Kidney tubule cell (primary cell): ENCODE measurements at regions not wholly inside any gene's neighbourhood (a gene's known extent, or its start where the extent isn't known, plus 50 kb on each side); places are given as distances from the start of the nearest gene placed in this dataset.

Experiments
- DNase-seq: peaks from one replicate; pipeline ENCODE4 v3.0.0-alpha.2; 2018; ENCODE audit warnings: low spot score

GRCh38 chr5:84685121-84685894 is 300.6 kb upstream of the EDIL3 start:
- no peak for DNase-seq

- no peak for DNase-seq
These were observed 298.9 kb upstream of the EDIL3 start for GRCh38 chr5:84683594-84683993.

GRCh38 chr5:84682531-84682930 is 297.9 kb upstream of the EDIL3 start:
- no peak for DNase-seq

GRCh38 chr5:84680908-84681307 is 296.2 kb upstream of the EDIL3 start:
- no peak for DNase-seq

- DNase-seq: no peak
These were observed 289.1 kb upstream of the EDIL3 start for GRCh38 chr5:84673785-84674184.

- DNase-seq: no peak
These were observed 282.9 kb upstream of the EDIL3 start for GRCh38 chr5:84667576-84667975.

- no peak for DNase-seq
These were observed 265.7 kb upstream of the EDIL3 start for GRCh38 chr5:84650429-84650828.

- DNase-seq: no peak
These were observed 262.9 kb upstream of the EDIL3 start for GRCh38 chr5:84647581-84647980.

GRCh38 chr5:84642795-84643194 is 258.1 kb upstream of the EDIL3 start:
- no peak for DNase-seq

- no peak for DNase-seq
These were observed 257.6 kb upstream of the EDIL3 start for GRCh38 chr5:84642324-84642723.

GRCh38 chr5:84637662-84638375 is 253.1 kb upstream of the EDIL3 start:
- no peak for DNase-seq

GRCh38 chr5:84635235-84636055 is 250.8 kb upstream of the EDIL3 start:
- DNase-seq: no peak

- no peak for DNase-seq
These were observed 249.6 kb upstream of the EDIL3 start for GRCh38 chr5:84634256-84634655.

GRCh38 chr5:84632418-84632817 is 247.7 kb upstream of the EDIL3 start:
- DNase-seq: no peak

GRCh38 chr5:84628918-84629317 is 244.2 kb upstream of the EDIL3 start:
- no peak for DNase-seq

GRCh38 chr5:84623019-84623418 is 238.3 kb upstream of the EDIL3 start:
- no peak for DNase-seq

- no peak for DNase-seq
These were observed 237.8 kb upstream of the EDIL3 start for GRCh38 chr5:84622461-84622860.

- DNase-seq: no peak
These were observed 233.6 kb upstream of the EDIL3 start for GRCh38 chr5:84618262-84618661.

- DNase-seq: no peak
These were observed 230.2 kb upstream of the EDIL3 start for GRCh38 chr5:84614906-84615305.

GRCh38 chr5:84606784-84607183 is 222.1 kb upstream of the EDIL3 start:
- no peak for DNase-seq

- DNase-seq: no peak
These were observed 220.6 kb upstream of the EDIL3 start for GRCh38 chr5:84605241-84605640.

- DNase-seq: no peak
These were observed 219.0 kb upstream of the EDIL3 start for GRCh38 chr5:84603568-84604185.
